ENCODE measurements at regions not wholly inside any gene's neighbourhood (a gene's known extent, or its start where the extent isn't known, plus 50 kb on each side); places are given as distances from the start of the nearest gene placed in this dataset.

DNA sequence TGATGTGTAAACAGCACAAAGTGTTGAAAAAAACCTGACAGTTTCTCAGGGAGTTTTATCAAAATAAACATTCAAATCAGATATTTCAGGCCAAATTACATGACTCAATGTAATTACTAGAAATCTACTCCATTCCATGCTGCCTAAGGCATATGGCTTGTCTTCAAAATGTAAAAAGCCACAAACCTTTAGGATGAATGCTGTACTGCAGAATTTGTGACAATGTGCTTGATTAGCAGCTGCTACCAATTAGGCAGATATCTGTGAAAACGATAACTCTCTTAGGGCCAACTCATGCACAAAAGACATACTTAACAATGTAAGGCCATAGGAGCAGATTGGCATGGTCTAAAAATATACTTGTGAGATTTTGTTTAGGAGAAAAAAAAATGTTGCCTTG is 267.0 kb downstream of the DACT1 start:
- no peak for TF ChIP-seq RXRA (CRISPR knock-in tag; IDR thresholded peaks at IDR 0.05)
- no peak for TF ChIP-seq MEIS1 (CRISPR knock-in tag; IDR thresholded peaks at IDR 0.05; ENCODE audit: borderline replicate concordance)
- no peak for TF ChIP-seq CHCHD3 (CRISPR knock-in tag; IDR thresholded peaks at IDR 0.05)
- TF ChIP-seq SMC3 (IDR thresholded peaks at IDR 0.05; ENCODE audit: low read length) = no peak
- TF ChIP-seq, protein P1, sequence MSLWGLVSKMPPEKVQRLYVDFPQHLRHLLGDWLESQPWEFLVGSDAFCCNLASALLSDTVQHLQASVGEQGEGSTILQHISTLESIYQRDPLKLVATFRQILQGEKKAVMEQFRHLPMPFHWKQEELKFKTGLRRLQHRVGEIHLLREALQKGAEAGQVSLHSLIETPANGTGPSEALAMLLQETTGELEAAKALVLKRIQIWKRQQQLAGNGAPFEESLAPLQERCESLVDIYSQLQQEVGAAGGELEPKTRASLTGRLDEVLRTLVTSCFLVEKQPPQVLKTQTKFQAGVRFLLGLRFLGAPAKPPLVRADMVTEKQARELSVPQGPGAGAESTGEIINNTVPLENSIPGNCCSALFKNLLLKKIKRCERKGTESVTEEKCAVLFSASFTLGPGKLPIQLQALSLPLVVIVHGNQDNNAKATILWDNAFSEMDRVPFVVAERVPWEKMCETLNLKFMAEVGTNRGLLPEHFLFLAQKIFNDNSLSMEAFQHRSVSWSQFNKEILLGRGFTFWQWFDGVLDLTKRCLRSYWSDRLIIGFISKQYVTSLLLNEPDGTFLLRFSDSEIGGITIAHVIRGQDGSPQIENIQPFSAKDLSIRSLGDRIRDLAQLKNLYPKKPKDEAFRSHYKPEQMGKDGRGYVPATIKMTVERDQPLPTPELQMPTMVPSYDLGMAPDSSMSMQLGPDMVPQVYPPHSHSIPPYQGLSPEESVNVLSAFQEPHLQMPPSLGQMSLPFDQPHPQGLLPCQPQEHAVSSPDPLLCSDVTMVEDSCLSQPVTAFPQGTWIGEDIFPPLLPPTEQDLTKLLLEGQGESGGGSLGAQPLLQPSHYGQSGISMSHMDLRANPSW (CRISPR knock-in tag; IDR thresholded peaks at IDR 0.05; ENCODE audit: borderline replicate concordance) = no peak
- TF ChIP-seq, protein P2, sequence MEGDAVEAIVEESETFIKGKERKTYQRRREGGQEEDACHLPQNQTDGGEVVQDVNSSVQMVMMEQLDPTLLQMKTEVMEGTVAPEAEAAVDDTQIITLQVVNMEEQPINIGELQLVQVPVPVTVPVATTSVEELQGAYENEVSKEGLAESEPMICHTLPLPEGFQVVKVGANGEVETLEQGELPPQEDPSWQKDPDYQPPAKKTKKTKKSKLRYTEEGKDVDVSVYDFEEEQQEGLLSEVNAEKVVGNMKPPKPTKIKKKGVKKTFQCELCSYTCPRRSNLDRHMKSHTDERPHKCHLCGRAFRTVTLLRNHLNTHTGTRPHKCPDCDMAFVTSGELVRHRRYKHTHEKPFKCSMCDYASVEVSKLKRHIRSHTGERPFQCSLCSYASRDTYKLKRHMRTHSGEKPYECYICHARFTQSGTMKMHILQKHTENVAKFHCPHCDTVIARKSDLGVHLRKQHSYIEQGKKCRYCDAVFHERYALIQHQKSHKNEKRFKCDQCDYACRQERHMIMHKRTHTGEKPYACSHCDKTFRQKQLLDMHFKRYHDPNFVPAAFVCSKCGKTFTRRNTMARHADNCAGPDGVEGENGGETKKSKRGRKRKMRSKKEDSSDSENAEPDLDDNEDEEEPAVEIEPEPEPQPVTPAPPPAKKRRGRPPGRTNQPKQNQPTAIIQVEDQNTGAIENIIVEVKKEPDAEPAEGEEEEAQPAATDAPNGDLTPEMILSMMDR (CRISPR knock-in tag; IDR thresholded peaks at IDR 0.05) = no peak
- TF ChIP-seq DR1 (CRISPR knock-in tag; IDR thresholded peaks at IDR 0.05) = no peak
- TF ChIP-seq ZNF530 (CRISPR knock-in tag; IDR thresholded peaks at IDR 0.05; ENCODE audit: low read depth) = no peak
- no peak for TF ChIP-seq POLR2AphosphoS5 (IDR thresholded peaks at IDR 0.05; ENCODE audit: low read depth, low read length)

All from HepG2 (cell line).